Cerebellar nuclear complex (tissue), 1 donor: ENCODE measurements at regions not wholly inside any gene's neighbourhood (a gene's known extent, or its start where the extent isn't known, plus 50 kb on each side); places are given as distances from the start of the nearest gene placed in this dataset.

Experiments used
- DNase-seq, 2 experiments: peaks; one replicate each; lab custom pipeline; 2025; lab: John Stamatoyannopoulos, UW

- no peak for DNase-seq
Measured at GRCh38 chr5:74342948-74343682, 297.4 kb downstream of the ENC1 start.

- DNase-seq, result no peak
Measured at GRCh38 chr5:74342182-74342581, 298.3 kb downstream of the ENC1 start.

- no peak for DNase-seq
Measured at GRCh38 chr5:74341221-74341620, 299.3 kb downstream of the ENC1 start.

GRCh38 chr5:74340476-74340875 lies 300.1 kb downstream of the ENC1 start:
- no peak for DNase-seq

- DNase-seq, result no peak
Measured at GRCh38 chr5:74337984-74338310, 302.6 kb downstream of the ENC1 start.

GRCh38 chr5:74337254-74337983 lies 303.1 kb downstream of the ENC1 start:
- no peak for DNase-seq

- no peak for DNase-seq
Measured at GRCh38 chr5:74336297-74336696, 304.2 kb downstream of the ENC1 start.

GRCh38 chr5:74334762-74335384 lies 305.7 kb downstream of the ENC1 start:
- DNase-seq, result no peak

- no peak for DNase-seq
Measured at GRCh38 chr5:74334062-74334761, 306.3 kb downstream of the ENC1 start.

GRCh38 chr5:74333430-74333829 lies 307.1 kb downstream of the ENC1 start:
- no peak for DNase-seq

- no peak for DNase-seq
Measured at GRCh38 chr5:74332682-74333081, 307.8 kb downstream of the ENC1 start.

- DNase-seq, result no peak
Measured at GRCh38 chr5:74332006-74332405, 308.5 kb downstream of the ENC1 start.

GRCh38 chr5:74328221-74328630 lies 312.3 kb downstream of the ENC1 start:
- no peak for DNase-seq

GRCh38 chr5:74327339-74327685 lies 313.2 kb downstream of the ENC1 start:
- DNase-seq, result no peak

GRCh38 chr5:74326571-74327338 lies 313.8 kb downstream of the ENC1 start:
- no peak for DNase-seq

GRCh38 chr5:74325866-74326265 lies 314.7 kb downstream of the ENC1 start:
- no peak for DNase-seq

GRCh38 chr5:74324556-74324955 lies 316.0 kb downstream of the ENC1 start:
- no peak for DNase-seq

- DNase-seq, result no peak
Measured at GRCh38 chr5:74322944-74323343, 317.6 kb downstream of the ENC1 start.

- no peak for DNase-seq
Measured at GRCh38 chr5:74322191-74322590, 318.3 kb downstream of the ENC1 start.

GRCh38 chr5:74321326-74321725 lies 319.2 kb downstream of the ENC1 start:
- no peak for DNase-seq

GRCh38 chr5:74320526-74320925 lies 320.0 kb downstream of the ENC1 start:
- DNase-seq, result no peak

- DNase-seq, result no peak
Measured at GRCh38 chr5:74319076-74319475, 321.5 kb downstream of the ENC1 start.
